ENCODE measurements at regions not wholly inside any gene's neighbourhood (a gene's known extent, or its start where the extent isn't known, plus 50 kb on each side); places are given as distances from the start of the nearest gene placed in this dataset.

DNA sequence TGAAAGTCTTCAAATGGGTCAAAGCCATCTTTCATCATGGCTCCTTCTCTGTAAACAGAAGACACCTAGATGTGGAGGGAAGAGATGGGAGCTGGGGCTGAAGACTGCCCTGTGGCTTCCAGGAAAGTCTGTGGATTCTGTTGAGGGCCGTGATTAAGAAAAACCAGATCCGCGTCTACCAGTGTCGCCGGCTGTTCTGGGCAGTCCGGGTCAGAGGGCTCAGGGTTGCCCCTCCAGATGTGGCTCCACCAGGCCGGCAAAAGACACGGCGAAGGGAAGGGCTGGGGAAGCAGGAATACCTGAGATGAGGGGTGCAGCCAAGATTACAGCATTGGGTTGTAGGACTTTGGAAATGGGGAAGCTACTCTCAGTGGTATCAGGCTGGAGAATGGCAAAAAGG lies 162.6 kb downstream of the RHOU start:
- no peak for DNase-seq (ENCODE audit: low read depth)

DNA sequence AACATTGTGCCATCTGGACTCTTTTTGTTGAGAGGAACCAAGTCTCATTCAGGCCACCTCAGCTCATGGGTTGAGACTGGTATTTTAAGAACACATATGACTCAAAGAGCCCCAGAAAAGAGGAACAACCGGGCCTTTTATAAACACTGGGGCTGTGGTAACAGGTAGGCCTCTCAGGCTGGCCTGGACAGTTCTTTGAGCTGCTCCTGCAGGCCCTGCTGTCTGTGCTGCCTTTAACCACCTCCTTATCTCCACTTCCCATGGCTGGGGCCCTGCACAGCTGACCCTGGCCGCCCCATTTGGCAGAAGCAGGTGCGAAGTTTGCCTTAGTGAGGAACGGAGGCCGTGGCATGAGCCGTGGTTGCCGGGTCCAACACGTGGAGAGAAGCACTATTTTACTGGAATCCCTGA lies 163.3 kb downstream of the RHOU start:
- DNase-seq (ENCODE audit: low read depth) = no peak

DNA sequence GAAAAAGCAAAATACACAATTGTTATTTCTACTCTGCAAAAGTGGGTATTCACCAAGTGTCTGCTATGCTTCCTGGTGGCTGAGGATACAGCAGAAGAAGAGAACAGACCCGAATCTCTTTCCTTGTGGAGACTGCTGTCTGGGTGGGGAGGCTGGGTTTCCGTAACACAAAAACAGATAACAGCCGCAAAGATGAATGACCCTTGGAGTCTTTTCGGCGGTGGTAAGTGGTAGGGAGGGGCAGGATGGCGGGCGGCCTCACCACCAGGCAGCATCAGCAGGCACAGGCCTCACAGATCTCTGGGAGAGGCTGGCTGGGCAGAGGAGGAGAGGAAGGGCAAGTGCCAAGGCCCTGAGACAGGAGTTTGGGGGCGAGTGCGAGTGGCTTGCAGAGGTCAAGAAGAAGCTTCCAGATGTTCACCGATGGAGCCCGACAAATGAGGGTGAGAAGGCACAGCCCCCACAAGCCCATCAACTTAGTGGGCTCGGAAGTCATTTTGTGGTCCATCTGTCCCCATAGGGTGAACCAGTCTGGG lies 164.2 kb downstream of the RHOU start:
- no peak for DNase-seq (ENCODE audit: low read depth)

DNA sequence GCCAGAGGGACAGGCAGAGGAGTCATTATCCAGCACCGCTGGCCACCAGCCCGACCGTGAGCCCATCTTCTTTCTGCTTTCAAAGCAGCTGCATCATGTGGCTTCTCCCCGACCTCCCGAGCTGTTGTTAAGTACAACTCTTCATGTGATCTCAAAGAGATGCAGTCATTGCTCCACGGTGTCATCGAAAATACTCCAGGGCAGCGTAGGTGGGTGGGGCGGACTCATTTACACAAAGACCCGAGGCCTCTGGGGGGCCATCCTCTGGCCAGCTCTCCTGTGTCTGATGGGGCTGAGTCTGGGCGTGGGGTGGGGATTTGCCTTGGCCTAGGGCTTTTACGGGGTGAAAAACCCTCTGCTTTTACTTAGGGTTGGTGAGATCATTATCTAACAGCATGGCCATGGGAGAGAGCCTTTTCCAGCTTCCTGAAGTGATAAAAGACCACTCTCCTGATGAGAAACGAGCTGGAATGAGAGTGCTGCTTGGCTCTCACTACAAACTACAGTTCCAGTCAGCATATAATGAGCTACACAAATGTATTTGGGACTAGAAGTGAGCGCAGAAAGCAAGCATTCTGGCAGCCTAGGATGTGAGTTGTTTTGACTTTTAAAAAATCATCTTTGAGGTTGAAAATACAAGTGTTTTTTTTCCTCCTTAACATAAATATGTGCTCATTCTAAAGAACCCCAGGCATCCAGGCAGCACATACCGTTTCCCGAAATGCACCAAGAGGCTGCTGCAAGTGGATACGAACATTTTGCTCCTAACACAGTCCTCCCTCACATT lies 165.0 kb downstream of the RHOU start:
- DNase-seq (ENCODE audit: low read depth) = no peak

DNA sequence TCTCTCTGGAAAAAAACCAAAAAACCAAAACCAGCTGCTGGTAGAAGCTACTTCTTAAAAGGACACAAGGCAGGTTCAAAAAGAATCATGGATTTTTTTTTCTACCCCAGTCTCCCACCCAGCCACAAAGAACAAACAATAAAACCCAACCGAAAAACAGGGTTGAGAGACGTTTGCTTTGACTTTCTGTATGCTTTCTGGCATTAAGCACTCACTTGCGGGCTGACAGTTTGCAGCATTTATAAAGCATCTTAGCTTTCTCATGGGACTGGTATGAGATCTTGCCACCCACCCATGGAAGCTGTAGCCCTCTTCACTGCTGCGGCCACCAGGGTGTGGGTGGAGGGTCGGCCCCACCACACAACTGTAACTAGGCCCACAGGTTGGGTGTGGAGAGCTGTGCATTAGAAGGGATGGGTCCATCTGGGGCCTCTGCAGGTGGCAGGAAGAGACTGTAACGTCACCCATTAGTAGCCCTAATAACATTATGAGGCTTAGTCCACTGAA lies 165.7 kb downstream of the RHOU start:
- no peak for DNase-seq (ENCODE audit: low read depth)

DNA sequence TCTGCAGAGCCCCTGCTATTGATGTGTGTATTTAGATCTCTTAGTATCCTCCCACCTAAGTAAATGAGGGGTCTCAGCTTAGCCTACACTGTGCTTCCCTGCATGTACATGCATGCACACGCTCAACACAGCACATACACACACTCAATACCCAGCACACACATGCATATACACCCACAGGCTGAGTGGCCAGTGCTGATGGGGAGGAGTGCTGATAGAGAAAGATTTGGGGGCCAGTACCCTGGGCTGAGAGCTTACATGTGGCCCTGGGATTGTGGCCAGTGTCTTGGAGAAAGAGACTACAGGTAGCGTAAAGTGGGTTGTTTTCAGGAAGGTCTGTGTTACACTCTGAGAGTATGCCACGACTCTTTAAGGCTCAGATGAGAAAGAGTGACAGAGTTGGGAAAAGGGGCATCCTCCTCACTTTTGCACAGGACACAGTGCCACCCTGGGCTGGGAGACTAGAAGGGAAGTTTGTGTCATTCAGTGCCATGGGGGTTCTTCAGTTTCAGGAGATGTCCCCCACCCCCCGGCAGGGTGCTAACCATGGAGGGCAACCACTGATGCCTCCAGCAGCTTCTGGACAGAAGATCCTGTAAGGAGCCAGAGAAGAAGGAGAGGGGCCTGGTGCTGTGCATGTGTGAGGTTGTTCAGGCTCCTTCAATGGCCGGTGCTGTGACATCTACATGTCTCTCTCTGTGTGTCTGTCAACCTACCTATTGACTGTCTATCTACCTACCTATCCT lies 166.8 kb downstream of the RHOU start:
- no peak for DNase-seq (ENCODE audit: low read depth)

DNA sequence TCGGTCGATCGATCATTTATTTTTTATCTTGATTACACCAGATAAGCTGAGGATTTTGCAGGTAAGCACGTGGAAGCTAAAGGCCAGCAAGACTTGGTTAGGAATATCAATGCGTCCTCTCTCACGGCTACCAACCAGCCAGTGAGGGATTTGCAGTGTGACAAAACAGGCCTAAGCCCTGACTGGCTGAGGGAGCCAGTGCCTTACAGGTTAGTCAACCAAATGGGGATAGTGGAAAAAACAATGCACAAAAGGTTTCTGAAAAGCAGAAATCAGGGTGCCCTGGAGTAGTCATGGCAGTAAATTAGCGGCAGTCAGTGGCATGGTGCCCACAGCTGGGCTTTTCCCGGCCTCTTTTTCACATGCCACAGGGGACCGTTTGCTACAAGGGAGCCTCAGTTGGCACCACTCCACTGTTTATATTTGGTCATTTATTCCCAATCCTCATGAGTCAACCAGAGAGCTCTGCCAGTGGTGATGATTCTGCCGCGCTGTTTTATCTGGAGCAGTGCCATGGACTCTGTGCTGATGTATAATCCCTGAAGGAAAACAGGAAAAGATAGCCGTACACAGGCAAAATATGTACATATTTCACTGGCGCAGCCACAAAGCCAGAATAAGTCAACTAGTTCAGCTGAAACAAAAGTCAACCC lies 167.6 kb downstream of the RHOU start:
- no peak for DNase-seq (ENCODE audit: low read depth)

DNA sequence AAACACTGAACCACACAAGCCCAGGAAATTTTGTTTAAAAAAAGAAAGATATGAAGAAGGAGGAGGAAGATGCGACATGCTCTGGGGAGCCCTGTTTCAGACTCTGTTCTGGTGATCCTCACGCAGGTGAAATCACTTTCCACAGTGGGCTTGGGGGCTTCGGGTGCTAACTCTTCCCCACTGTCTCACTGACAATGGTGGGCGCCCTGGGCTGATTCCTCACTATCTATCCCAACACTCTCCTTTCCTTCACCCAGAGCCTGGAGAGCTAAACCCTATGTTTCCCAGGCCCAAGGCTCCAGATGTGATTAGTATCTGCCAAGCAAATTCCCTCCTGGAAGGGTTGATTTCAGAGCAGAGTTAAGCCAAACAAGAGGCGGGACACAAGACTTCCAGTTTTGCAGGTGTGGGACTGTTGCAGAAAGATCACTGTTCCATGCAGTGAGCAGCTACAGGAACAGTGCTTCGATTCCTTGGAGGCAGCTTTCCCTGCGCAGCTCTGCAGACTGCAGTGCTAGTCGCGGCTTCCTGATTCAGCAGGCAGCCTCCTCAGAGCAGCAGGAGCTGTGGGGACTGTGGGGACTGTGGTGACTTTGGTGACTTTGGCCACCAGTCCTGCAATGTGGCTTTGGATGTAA lies 168.3 kb downstream of the RHOU start:
- no peak for DNase-seq (ENCODE audit: low read depth)

DNA sequence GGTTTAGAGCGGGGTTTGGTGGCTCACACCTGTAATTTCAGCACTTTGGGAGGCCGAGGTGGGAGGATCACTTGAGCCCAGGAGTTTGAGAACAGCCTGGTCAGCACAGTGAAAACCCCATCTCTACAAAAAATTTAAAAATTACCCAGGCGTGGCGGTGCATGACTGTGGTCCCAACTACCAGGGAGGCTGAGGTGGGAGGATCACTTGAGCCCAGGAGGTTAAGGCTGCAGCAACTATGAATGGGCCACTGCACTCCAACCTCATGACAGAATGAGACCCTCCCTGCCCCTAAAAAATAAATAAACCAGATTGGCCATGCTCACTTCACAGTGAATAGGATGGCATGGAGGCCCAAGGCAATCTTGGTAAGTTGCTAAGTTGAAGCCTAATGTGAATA lies 168.9 kb downstream of the RHOU start:
- DNase-seq (ENCODE audit: low read depth) = no peak

DNA sequence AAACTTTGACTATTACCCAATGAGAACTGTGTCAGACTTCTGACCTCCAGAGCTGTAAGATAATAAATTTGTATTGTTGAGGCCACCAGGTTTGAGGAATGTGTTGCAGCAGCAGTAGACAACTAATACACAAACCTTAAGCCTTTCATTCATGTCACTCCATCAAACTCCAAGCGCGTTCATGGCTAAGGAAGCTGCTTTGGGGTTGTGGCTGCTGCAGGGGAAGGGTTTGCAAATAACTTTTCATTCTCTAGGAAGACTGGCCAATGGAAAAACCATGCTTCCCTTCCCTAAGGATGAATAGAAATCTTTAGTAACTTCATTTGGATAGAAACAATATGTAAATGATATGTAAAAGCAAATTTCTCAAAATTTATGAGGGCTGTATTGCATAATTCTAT lies 170.4 kb downstream of the RHOU start:
- DNase-seq (ENCODE audit: low read depth) = no peak

DNA sequence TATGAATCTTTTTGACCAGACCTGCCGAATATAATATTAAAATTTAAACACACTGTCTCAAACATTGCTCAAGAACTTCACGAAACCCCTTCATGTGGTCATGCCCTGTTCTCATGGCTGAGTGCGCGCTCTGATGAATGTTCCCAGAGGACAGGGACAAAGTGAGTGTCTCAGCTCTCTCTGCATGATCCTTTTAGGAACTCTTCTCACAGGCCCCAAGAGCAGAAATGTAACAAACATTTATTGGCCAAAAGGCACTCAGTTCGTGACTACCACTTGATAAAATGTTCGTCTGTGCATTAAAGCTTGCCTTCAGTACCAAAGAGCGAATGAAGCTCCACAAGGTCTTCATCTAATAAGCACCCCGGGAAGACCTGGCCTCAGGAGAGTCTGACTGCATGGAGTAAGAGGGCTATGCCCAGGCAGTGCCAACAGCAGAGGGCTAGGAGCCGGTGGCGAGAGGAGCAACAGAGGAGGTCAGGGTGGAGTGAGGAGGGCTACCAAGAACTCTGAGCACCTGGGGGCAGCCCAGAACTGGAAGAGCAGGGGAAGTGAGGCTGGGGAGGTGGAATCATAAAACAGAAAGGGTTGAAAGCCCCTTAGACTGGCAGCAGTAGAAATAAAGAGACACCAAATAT lies 171.1 kb downstream of the RHOU start:
- DNase-seq (ENCODE audit: low read depth) = no peak

DNA sequence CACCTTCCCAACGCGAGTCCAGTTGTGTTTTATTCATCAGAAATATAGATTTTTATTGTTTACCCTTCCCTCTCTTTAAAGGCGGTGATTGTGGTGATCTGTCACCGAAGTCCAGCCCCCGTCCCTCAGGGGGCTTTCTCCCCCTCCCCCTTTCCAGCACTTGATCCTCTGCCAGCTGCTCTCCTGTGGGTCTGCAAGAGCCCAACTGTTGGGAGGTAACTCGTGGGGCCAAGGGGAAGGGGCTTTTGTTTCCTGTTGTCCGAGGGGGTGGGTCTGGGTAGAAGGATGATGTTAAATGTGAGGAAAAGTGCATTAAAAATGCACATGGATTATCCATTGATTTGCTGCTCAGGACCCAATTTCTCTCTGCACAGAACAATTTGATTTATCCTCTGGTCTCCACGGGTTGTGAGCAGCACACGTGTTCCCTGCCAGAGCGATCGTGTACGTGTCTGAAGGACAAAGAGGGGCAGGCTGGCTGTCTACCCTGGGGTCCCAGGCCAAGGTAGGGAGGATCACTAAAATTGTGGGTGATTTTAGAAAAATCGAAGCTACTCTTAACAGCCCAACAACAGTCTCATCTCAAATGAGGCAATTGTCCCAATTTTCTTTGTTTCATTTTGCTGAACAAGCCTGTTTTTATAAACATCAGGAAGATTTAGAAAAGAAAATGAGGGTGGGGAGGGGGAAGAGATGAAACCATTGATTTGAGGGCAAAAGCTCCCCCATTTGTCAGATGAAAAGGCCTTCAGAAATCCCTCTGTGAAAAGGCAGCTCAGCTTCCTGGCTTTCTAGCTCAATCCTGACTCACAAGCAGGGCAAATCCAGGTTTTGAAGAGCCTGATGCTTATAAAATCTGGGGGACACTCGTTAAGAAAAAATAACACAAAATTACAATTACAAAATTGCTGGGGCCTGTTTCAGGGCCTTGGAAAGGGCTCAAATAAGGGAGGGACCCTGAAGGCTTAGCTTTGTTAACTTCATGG lies 176.2 kb downstream of the RHOU start:
- DNase-seq (ENCODE audit: low read depth) = no peak

DNA sequence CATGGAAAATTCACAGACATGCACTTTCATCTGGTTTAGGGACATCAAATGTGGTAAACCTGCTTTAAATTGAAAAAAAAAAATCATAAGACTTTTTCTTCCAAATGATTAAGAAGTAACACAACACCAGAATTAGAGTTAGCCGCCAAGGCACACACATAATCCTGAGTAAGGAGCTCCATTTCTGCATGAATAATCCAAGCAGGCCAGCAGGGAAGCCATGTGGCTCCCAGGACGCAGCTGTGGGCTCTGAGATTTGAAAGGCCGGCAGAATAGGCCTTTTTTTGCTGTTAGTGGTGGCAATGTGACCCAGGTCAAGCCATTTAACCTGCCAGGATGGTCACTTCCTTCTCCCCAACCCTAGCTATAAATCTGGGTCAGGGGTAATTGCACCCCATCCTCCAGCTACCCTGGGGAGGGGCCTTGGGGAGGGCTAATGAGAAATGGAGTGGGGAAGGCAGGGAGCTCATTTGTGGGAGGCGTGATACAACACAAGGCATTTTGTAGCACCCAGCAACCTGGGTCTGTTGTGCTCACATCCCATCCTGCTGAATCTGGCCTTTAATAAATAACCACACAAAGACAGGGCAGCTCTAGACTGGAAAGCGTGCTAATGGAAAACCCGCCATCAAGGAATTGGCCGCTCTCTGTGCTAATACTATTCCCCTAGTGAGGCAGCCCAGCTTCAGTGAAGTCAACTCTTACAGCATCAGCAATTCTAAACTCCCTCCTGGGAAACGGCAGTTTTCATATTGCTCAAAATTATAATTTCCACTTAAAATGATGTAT lies 178.5 kb downstream of the RHOU start:
- DNase-seq (ENCODE audit: low read depth) = no peak

DNA sequence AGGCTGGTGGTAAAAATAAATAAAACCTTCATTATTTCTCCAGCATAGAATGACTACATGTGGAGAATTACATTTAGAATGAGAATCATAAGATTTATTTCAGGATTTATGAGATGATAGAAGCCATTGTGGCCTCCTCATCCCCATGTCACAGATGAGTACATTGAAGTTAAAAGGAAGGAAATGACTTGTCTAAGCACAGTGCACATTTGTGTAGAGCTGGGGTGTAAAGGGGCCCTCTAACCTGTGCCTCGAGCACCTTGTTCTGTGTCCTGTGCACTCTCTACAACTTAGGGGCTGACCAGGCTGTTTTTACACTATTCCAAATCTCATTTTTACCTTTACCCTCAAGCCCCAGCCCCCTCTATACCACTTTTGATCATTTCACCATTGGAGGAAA lies 179.4 kb downstream of the RHOU start:
- DNase-seq (ENCODE audit: low read depth) = no peak

DNA sequence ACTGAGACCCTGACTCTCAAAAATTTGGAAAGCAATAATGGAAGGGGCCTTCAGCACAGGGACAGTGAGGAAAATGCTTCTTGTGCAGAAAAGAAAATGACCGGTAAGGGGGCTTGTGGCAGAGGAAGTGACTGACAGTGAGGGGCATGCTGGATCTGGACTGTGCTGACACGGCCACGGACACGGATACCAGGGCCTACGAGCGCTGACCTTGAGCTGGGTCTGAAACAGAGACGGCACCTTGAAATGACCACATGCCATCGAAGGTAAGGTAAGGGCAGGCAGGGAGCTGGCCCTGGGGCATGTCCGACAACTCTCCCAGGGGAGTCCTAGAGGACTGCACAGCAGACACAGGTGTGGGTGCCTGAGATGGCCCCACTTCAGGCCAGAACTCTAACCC lies 182.1 kb downstream of the RHOU start:
- DNase-seq (ENCODE audit: low read depth) = no peak

DNA sequence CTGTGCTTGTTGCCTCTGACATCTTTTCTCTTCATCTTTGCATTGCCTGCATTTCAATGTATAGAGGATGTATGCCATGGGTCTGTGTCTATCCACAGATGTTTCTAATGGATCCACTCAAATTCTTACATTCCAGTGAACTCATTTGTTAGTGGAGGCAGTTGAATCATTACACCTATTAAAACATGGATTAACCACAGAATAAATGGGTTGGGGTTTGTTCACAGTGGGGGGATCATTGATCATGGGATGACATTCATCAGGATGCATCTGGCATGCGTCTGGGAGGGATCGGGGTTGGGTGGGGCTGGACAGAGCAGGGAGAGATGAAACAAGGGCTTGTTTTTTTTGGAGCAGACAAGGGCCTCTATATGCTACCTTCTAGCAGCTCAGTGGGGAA lies 182.5 kb downstream of the RHOU start:
- DNase-seq (ENCODE audit: low read depth) = no peak

DNA sequence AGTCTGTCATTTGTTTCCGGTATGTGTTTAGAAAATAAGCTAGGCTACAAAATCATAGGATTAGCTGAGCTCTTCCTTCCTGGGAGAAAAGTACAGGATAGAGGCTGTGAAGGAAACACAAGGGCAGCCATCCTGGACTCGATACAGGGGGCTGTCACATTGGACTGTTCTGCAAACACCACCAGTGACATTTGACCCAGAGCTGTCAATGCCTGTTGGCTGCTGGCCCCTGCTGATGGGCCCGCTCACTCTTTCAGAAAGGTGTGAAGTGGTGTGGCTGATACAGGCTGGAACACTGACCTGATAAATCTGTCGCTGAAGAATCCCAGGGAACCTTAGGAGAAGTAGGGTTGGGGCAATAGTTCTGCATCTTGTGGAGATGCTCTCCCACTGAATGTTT lies 183.1 kb downstream of the RHOU start:
- DNase-seq (ENCODE audit: low read depth) = no peak

DNA sequence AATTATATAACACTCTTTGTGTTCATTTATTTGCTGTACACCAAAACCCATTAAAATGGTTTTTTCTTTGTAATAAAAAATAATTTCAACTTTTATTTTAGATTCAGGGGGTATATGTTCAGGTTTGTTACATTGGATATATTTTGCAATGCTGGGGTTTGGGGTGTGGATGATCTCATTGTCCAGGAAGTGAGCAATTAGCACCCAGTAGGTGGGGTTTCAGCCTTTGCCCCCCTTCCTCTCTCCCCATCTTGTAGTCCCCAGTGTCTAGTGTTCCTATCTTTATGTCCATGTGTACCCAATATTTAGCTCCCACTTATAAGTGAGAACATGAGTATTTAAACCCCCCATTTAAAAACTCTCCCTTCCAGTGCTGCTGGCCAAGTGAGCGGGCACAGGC lies 184.6 kb downstream of the RHOU start:
- DNase-seq (ENCODE audit: low read depth) = no peak

DNA sequence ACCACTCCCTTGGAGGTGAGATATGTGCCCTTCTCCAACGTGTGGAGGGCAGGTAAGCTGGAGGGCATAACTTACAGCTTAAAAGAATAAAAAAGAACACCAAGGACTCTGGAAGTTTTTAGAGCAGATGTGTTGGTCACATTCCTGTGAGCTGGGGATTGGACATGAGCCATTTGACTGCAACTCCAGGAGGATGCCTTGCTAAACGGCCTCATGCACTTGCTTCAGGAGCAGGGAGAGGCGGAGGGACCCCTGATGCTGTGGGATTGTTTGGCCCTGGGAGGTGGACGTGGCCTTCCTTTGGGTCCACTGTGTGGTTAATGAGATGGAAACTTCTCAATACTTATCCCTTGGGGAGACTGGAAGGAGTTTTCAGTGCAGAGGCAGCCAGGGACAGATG lies 185.6 kb downstream of the RHOU start:
- no peak for DNase-seq (ENCODE audit: low read depth)

DNA sequence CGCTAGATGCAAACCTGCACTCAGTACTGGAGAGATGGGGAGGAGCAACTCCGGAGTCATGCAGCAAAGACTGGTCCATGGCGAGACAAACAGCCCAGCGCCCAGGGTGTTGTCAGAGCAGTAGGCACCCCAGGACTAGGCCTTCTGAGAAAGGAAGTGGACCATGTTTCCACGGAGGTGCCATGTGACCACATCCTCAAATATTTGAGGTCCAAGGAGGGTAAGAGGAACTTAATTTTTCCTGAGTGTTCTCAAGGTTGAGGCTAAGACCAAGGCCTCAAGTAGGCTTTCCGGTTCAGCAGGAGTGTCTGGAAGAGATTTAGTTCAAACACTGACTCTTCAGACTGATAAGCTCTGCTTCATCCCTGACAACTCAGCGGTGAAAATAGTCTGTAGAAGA lies 186.2 kb downstream of the RHOU start:
- no peak for DNase-seq (ENCODE audit: low read depth)
